Body of pancreas (tissue), 4 donors: ENCODE measurements at regions not wholly inside any gene's neighbourhood (a gene's known extent, or its start where the extent isn't known, plus 50 kb on each side); places are given as distances from the start of the nearest gene placed in this dataset.

Experiments used
- ATAC-seq: fragments of 150-250 bp; one replicate; pipeline ENCODE4 v1.9.1; 2016
- DNase-seq, 4 donors: peaks; one replicate each; pipeline ENCODE4 v3.0.0-alpha.2; 2019
- H3K27ac ChIP-seq, 4 donors: fragments of 200-600 bp; sonication (generic); 1 replicate in 3 of 4; 2 replicates in 1 of 4; pipeline versions ENCODE4 v1.5.1 to v1.6.1; 2016 to 2019; ENCODE audit warnings: mild to moderate bottlenecking in 1 of 4, mixed read lengths in 1 of 4, moderate library complexity in 1 of 4
- H3K27me3 ChIP-seq, 2 donors: fragments of 200-600 bp; sonication (generic); one replicate each; pipeline ENCODE4 v1.6.0; 2016; ENCODE audit warnings: mild to moderate bottlenecking in 1 of 2
- H3K36me3 ChIP-seq, 2 donors: fragments of 200-600 bp; sonication (generic); replicated peaks in 1 of 2; 2 replicates each; pipeline ENCODE4 v1.5.1; 2016; ENCODE audit warnings: low read depth in 2 of 2; ENCODE audit not compliant: insufficient read depth in 1 of 2
- H3K4me1 ChIP-seq: fragments of 200-600 bp; sonication (generic); one replicate; pipeline ENCODE4 v1.6.0; 2016
- H3K4me3 ChIP-seq, 2 donors: fragments of 200-600 bp; sonication (generic); 1 replicate in 1 of 2; 2 replicates in 1 of 2; pipeline ENCODE4 v1.5.1; 2016 to 2019
- H3K9me3 ChIP-seq, 3 donors: fragments of 200-600 bp; sonication (generic); 1 replicate in 2 of 3; 2 replicates in 1 of 3; pipeline ENCODE4 v1.5.1; 2016
- CTCF ChIP-seq, 7 experiments: fragments of 450-650 bp in 4 of 7; fragments of 200-600 bp in 3 of 7; sonication (generic) in 3 of 7; IDR thresholded peaks; one replicate each; pipeline ENCODE4 v1.5.1; 2016 to 2019; ENCODE audit warnings: antibody characterized with exemption in 7 of 7
- POLR2A ChIP-seq, 3 donors: fragments of 450-650 bp; IDR thresholded peaks; one replicate each; pipeline ENCODE4 v1.6.1; 2016; ENCODE audit warnings: antibody characterized with exemption in 3 of 3, mild to moderate bottlenecking in 2 of 3
- WGBS, 2 donors: methylation state at CpG; one replicate each; pipeline ENCODE4 v1.1.5; 2017; 5-methylcytosine and 5-hydroxymethylcytosine counted together
- intact Hi-C: fragments of 100-400 bp; cut with DNase I; formaldehyde crosslinking; loops from one replicate; pipeline ENCODE4 v1.15.1; 2023

- TF ChIP-seq CTCF (IDR thresholded peaks at IDR 0.05): no peak
- TF ChIP-seq POLR2A (IDR thresholded peaks at IDR 0.05): no peak
- 73 to 80% methylated on average over 2 of the region's 2 CpGs for WGBS, 2 donors
- ATAC-seq: no peak
These were observed 569.2 kb downstream of the METTL4 start for GRCh38 chr18:2002151-2002550.

GRCh38 chr18:2002604-2003003, 568.7 kb downstream of the METTL4 start:
- H3K4me3 ChIP-seq: no peak overlapping the region
- 38 to 43% methylated on average over 7 of the region's 7 CpGs for WGBS, 2 donors
- no peaks in the 10 kb centered on the region for H3K9me3 ChIP-seq
- H3K36me3 ChIP-seq: no peaks in the 10 kb centered on the region
- no peaks in the 10 kb centered on the region for H3K4me1 ChIP-seq
- intact Hi-C loops: no loop called here
- no peaks in the 10 kb centered on the region for H3K27me3 ChIP-seq
- TF ChIP-seq CTCF (IDR thresholded peaks at IDR 0.05) (no peak), POLR2A (IDR thresholded peaks at IDR 0.05) (no peak)
- ATAC-seq: no peak
- DNase-seq: no peak
- no peak overlapping the region for H3K27ac ChIP-seq

More at GRCh38 chr18:2002151-2002550, 569.2 kb downstream of the METTL4 start:
- Histone ChIP-seq H3K27ac (no peak overlapping the region), H3K9me3 (no peaks in the 10 kb centered on the region), H3K4me3 (no peak overlapping the region), H3K36me3 (no peaks in the 10 kb centered on the region), H3K4me1 (no peaks in the 10 kb centered on the region), H3K27me3 (no peaks in the 10 kb centered on the region)
- intact Hi-C loops: no loop called here
- DNase-seq: no peak

- TF ChIP-seq CTCF (IDR thresholded peaks at IDR 0.05): no peak
- TF ChIP-seq POLR2A (IDR thresholded peaks at IDR 0.05): no peak
- intact Hi-C loops: no loop called here
These were observed 561.2 kb downstream of the METTL4 start for GRCh38 chr18:2009942-2010697.

GRCh38 chr18:2027016-2027415, 544.3 kb downstream of the METTL4 start:
- no peak for DNase-seq
- TF ChIP-seq CTCF (IDR thresholded peaks at IDR 0.05): no peak
- TF ChIP-seq POLR2A (IDR thresholded peaks at IDR 0.05): no peak
- no peak for ATAC-seq
- WGBS, 2 donors: 32 to 44% methylated on average over 2 of the region's 2 CpGs
- H3K27me3 ChIP-seq: no peaks in the 10 kb centered on the region
- H3K4me3 ChIP-seq: no peak overlapping the region
- H3K9me3 ChIP-seq: no peaks in the 10 kb centered on the region
- intact Hi-C loops: no loop called here
- H3K27ac ChIP-seq: no peak overlapping the region
- no peaks in the 10 kb centered on the region for H3K36me3 ChIP-seq
- H3K4me1 ChIP-seq: no peaks in the 10 kb centered on the region

More at GRCh38 chr18:2009942-2010697, 561.2 kb downstream of the METTL4 start:
- H3K4me1 ChIP-seq: no peaks in the 10 kb centered on the region
- H3K9me3 ChIP-seq: no peaks in the 10 kb centered on the region
- no peak overlapping the region for H3K27ac ChIP-seq
- no peak overlapping the region for H3K4me3 ChIP-seq
- no peaks in the 10 kb centered on the region for H3K27me3 ChIP-seq
- ATAC-seq (no peak), DNase-seq (no peak)
- WGBS, 2 donors: 41 to 52% methylated on average over 2 of the region's 2 CpGs
- H3K36me3 ChIP-seq: no peaks in the 10 kb centered on the region

GRCh38 chr18:2027756-2028155, 543.5 kb downstream of the METTL4 start:
- no peak overlapping the region for H3K27ac ChIP-seq
- H3K9me3 ChIP-seq: no peaks in the 10 kb centered on the region
- intact Hi-C loops: no loop called here
- H3K36me3 ChIP-seq: no peaks in the 10 kb centered on the region
- TF ChIP-seq POLR2A (IDR thresholded peaks at IDR 0.05): no peak
- no peak for TF ChIP-seq CTCF (IDR thresholded peaks at IDR 0.05)
- no peak overlapping the region for H3K4me3 ChIP-seq
- no peaks in the 10 kb centered on the region for H3K27me3 ChIP-seq
- no peak for ATAC-seq
- H3K4me1 ChIP-seq: no peaks in the 10 kb centered on the region
- DNase-seq: no peak
